ENCODE measurements at regions not wholly inside any gene's neighbourhood (a gene's known extent, or its start where the extent isn't known, plus 50 kb on each side); places are given as distances from the start of the nearest gene placed in this dataset.

DNA sequence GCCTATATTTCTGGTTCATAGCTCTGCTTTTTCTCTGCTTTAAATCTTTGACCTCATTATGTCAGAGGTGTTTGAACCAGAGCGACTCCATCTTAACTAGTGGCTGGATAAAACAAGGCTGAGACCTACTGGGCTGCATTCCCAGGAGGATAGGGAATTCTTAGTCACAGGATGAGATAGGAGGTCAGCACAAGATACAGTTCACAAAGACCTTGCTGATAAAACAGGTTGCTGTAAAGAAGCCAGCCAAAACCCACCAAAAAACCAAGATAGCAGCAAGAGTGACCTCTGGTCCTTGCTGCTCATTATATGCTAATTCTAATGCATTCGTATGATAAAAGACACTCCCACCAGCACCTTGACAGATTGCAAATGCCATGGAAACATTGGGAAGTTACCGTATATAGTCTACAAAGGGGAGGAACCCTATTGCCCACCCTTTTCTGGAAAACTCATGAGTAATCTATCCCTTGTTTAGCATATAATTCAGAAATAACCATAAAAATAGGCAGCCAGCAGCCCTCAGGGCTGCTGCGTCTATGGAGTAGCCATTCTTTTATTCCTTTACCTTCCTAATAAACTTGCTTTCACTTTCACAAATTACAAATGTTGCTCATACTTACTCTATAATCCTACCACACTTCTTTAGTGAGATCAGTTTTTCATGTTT is 193.9 kb downstream of the NAF1 start:
- TF ChIP-seq, protein P1, sequence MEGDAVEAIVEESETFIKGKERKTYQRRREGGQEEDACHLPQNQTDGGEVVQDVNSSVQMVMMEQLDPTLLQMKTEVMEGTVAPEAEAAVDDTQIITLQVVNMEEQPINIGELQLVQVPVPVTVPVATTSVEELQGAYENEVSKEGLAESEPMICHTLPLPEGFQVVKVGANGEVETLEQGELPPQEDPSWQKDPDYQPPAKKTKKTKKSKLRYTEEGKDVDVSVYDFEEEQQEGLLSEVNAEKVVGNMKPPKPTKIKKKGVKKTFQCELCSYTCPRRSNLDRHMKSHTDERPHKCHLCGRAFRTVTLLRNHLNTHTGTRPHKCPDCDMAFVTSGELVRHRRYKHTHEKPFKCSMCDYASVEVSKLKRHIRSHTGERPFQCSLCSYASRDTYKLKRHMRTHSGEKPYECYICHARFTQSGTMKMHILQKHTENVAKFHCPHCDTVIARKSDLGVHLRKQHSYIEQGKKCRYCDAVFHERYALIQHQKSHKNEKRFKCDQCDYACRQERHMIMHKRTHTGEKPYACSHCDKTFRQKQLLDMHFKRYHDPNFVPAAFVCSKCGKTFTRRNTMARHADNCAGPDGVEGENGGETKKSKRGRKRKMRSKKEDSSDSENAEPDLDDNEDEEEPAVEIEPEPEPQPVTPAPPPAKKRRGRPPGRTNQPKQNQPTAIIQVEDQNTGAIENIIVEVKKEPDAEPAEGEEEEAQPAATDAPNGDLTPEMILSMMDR (conservative IDR thresholded peaks at IDR 0.05; ENCODE audit: low read length): no peak
- TF ChIP-seq EZH2phosphoT487 (IDR thresholded peaks at IDR 0.05; ENCODE audit: borderline replicate concordance): no peak

Measured in Loucy (cell line).